ENCODE measurements at regions not wholly inside any gene's neighbourhood (a gene's known extent, or its start where the extent isn't known, plus 50 kb on each side); places are given as distances from the start of the nearest gene placed in this dataset.

GRCh38 chr5:51995773-51996306 lies 612.6 kb downstream of the ISL1 start:
- no peak for FAIRE-seq
- H2BK20ac ChIP-seq (ENCODE audit: low read length): no peak overlapping the region
- no peak overlapping the region for H3K56ac ChIP-seq (replicated peaks; ENCODE audit: insufficient read length, low read depth, low read length)
- no peaks in the 10 kb centered on the region for H3K23me2 ChIP-seq (ENCODE audit: low read depth, low read length)
- no peak for DNase-seq (ENCODE audit: low read depth in 1 of 2, low spot score in 2 of 2)
- H3K36me3 ChIP-seq (ENCODE audit: control insufficient read depth in 2 of 4, insufficient read depth in 4 of 4, low read length in 3 of 4): no peaks in the 10 kb centered on the region
- ChIA-PET POLR2A (ENCODE audit: partially characterized antibody) (no interaction called here), CTCF (ENCODE audit: partially characterized antibody) (interaction anchor here (0.6 kb wide), 1 partner anchor 614 kb away, joined by 3 read pairs; no protein-coding TSS in a partner anchor)
- H2BK15ac ChIP-seq (ENCODE audit: low read length): no peak overlapping the region
- no peak overlapping the region for H2BK5ac ChIP-seq (ENCODE audit: low read depth, low read length)
- 0 out of 2 replicates have a peak overlapping the region, but pooled peaks have one; percentile 68 for H2AFZ ChIP-seq (ENCODE audit: low read length)
- H3K4ac ChIP-seq (replicated peaks; ENCODE audit: insufficient read length, low read depth, low read length): no peak overlapping the region
- no peaks in the 10 kb centered on the region for H3K79me1 ChIP-seq (ENCODE audit: low read depth, low read length)
- no peak overlapping the region for H3K4me3 ChIP-seq (ENCODE audit: extremely low read depth in 1 of 4, insufficient read depth in 2 of 4, low read depth in 3 of 4, low read length in 4 of 4)
- H4K91ac ChIP-seq (replicated peaks; ENCODE audit: insufficient read length, low read length): no peak overlapping the region
- H4K5ac ChIP-seq (ENCODE audit: insufficient read length, low read depth, low read length): no peak overlapping the region
- 93% methylated on average over 5 of the region's 5 CpGs; no CpG with 5 or more reads in 1 of the 2 experiments for WGBS, 2 experiments (ENCODE audit: extremely low coverage in 1 of 2, insufficient coverage in 1 of 2, insufficient read length in 1 of 2, insufficient replicate concordance in 2 of 2, low coverage in 1 of 2, low lambda C conversion rate in 2 of 2, missing lambda C conversion rate in 1 of 2)
- H3K4me1 ChIP-seq (replicated peaks in 1 of 4; ENCODE audit: control insufficient read depth in 3 of 4, insufficient read depth in 4 of 4, low read length in 3 of 4): peaks cover 0 to 3% (median 0%) of the 10 kb centered on the region in 4 experiments; a peak in 1 of 7 replicates
- H3K27ac ChIP-seq (ENCODE audit: low read depth, low read length): no peak overlapping the region
- no peaks in the 10 kb centered on the region for H3K27me3 ChIP-seq (replicated peaks in 1 of 4; ENCODE audit: control insufficient read depth in 3 of 4, extremely low read depth in 1 of 4, insufficient read depth in 3 of 4, low read length in 3 of 4)
- H2BK12ac ChIP-seq (ENCODE audit: low read depth, low read length): no peak overlapping the region
- no peaks in the 10 kb centered on the region for H3K79me2 ChIP-seq (ENCODE audit: control insufficient read depth in 1 of 2, insufficient read depth in 2 of 2, low read length in 2 of 2)
- H2AK5ac ChIP-seq (ENCODE audit: low read depth, low read length): no peak overlapping the region
- no peak overlapping the region for H3K18ac ChIP-seq (ENCODE audit: extremely low read depth, low read length)
- H3K9ac ChIP-seq (replicated peaks in 1 of 4; ENCODE audit: extremely low read depth in 1 of 4, low read depth in 3 of 4, low read length in 3 of 4): no peak overlapping the region
- H3K4me2 ChIP-seq (ENCODE audit: insufficient read depth in 1 of 2, low read depth in 2 of 2, low read length in 2 of 2): no peak overlapping the region
- H4K8ac ChIP-seq (ENCODE audit: extremely low read depth, insufficient read depth, low read length): no peak overlapping the region
- no peak overlapping the region for H3K14ac ChIP-seq (ENCODE audit: insufficient read length)
- no peaks in the 10 kb centered on the region for H3K9me3 ChIP-seq (ENCODE audit: insufficient read depth in 2 of 2, low read depth in 1 of 2, low read length in 1 of 2)
- no peaks in the 10 kb centered on the region for H4K20me1 ChIP-seq (replicated peaks in 1 of 2; ENCODE audit: control insufficient read depth in 1 of 2, insufficient read depth in 2 of 2, low read length in 2 of 2)
- H2BK120ac ChIP-seq (replicated peaks; ENCODE audit: low read depth, low read length): no peak overlapping the region
- H3K23ac ChIP-seq (ENCODE audit: insufficient read length): no peak overlapping the region
- TF ChIP-seq ATF2 (IDR thresholded peaks at IDR 0.05; ENCODE audit: low read length): no peak
- TF ChIP-seq USF2 (IDR thresholded peaks at IDR 0.05; ENCODE audit: low read length): no peak
- no peak for TF ChIP-seq PHF8 (conservative IDR thresholded peaks at IDR 0.05; ENCODE audit: low read depth, low read length)
- no peak for TF ChIP-seq ZNF274 (IDR thresholded peaks at IDR 0.05; ENCODE audit: borderline replicate concordance, extremely low read depth, low read length)
- TF ChIP-seq GTF2F1 (IDR thresholded peaks at IDR 0.05; ENCODE audit: borderline replicate concordance, low read depth, low read length): no peak
- TF ChIP-seq KDM1A (IDR thresholded peaks at IDR 0.05; ENCODE audit: borderline replicate concordance, low read length): no peak
- no peak for TF ChIP-seq E2F6 (IDR thresholded peaks at IDR 0.05)
